PC-9 (cell line): ENCODE measurements at regions not wholly inside any gene's neighbourhood (a gene's known extent, or its start where the extent isn't known, plus 50 kb on each side); places are given as distances from the start of the nearest gene placed in this dataset.

Experiments used
- BruUV-seq: library from RNA; stranded (reverse); fragments of 400-500 nt; replicated peaks from 2 replicates; lab custom pipeline; 2021; lab: Mats Ljungman, UMichigan
- CTCF ChIA-PET: fragments of 300-600 bp; sonication (Branson Sonifier 250); formaldehyde crosslinking; loops from one replicate; lab custom pipeline; 2022; ENCODE audit warnings: antibody characterized with exemption; lab: Charles Lee
- POLR2A ChIA-PET: fragments of 300-600 bp; sonication (Branson Sonifier 250); formaldehyde crosslinking; loops from one replicate; lab custom pipeline; 2022; ENCODE audit warnings: antibody characterized with exemption; ENCODE audit not compliant: unreplicated experiment; lab: Charles Lee
- DNase-seq, 2 experiments: peaks; one replicate each; pipeline versions ENCODE4 v3.0.0 to v3.0.0-alpha.2; 2015 to 2022; ENCODE audit warnings: mixed read lengths in 1 of 2
- H2AFZ ChIP-seq: fragments of 200-600 bp; sonication (generic); 2 replicates; pipeline ENCODE4 v1.8.1; 2017; ENCODE audit warnings: antibody characterized with exemption
- H3F3A ChIP-seq: fragments of 200-600 bp; sonication (generic); 2 replicates; pipeline ENCODE4 v1.8.1; 2017; ENCODE audit warnings: antibody characterized with exemption, mild to moderate bottlenecking, low read depth; ENCODE audit not compliant: insufficient read depth
- H3K27ac ChIP-seq: fragments of 200-600 bp; sonication (generic); 2 replicates; pipeline ENCODE4 v1.6.1; 2016; ENCODE audit warnings: mixed run types
- H3K27me3 ChIP-seq: fragments of 200-600 bp; sonication (generic); 2 replicates; pipeline ENCODE4 v1.6.1; 2016; ENCODE audit warnings: low read depth, mixed run types; ENCODE audit not compliant: insufficient read depth
- H3K36me3 ChIP-seq: fragments of 200-600 bp; sonication (generic); 2 replicates; pipeline ENCODE4 v1.6.1; 2016; ENCODE audit warnings: low read depth, mixed run types
- H3K4me1 ChIP-seq: fragments of 200-600 bp; sonication (generic); replicated peaks from 2 replicates; pipeline ENCODE4 v1.6.1; 2016; ENCODE audit warnings: mixed run types; ENCODE audit not compliant: insufficient read depth
- H3K4me2 ChIP-seq: fragments of 200-600 bp; sonication (generic); 2 replicates; pipeline ENCODE4 v1.6.1; 2017; ENCODE audit warnings: mixed run types
- H3K4me3 ChIP-seq: fragments of 200-600 bp; sonication (generic); 2 replicates; pipeline ENCODE4 v1.6.1; 2016; ENCODE audit warnings: mixed run types
- H3K79me2 ChIP-seq: fragments of 200-600 bp; sonication (generic); 2 replicates; pipeline ENCODE4 v1.6.1; 2017; ENCODE audit warnings: low read depth, mixed run types
- H3K9me2 ChIP-seq: fragments of 200-600 bp; sonication (generic); 2 replicates; pipeline ENCODE4 v1.8.1; 2017; ENCODE audit warnings: mild to moderate bottlenecking; ENCODE audit not compliant: insufficient read depth
- H3K9me3 ChIP-seq: fragments of 200-600 bp; sonication (generic); 2 replicates; pipeline ENCODE4 v1.8.1; 2016; ENCODE audit warnings: low read depth; ENCODE audit not compliant: insufficient read depth
- H4K20me1 ChIP-seq: fragments of 200-600 bp; sonication (generic); 2 replicates; pipeline ENCODE4 v1.8.1; 2017; ENCODE audit not compliant: insufficient read depth
- EZH2 ChIP-seq: fragments of 200-600 bp; sonication (generic); IDR thresholded peaks from 2 replicates; pipeline ENCODE4 v1.8.0; 2017; ENCODE audit warnings: antibody characterized with exemption, low read depth
- intact Hi-C: fragments of 100-400 bp; cut with micrococcal nuclease; formaldehyde crosslinking; loops from one replicate; pipeline ENCODE4 v1.10.0; 2022; ENCODE audit not compliant: unreplicated experiment
- TF ChIP-seq, protein P1 (sequence below): fragments of 200-600 bp; sonication (generic); conservative IDR thresholded peaks from 2 replicates; pipeline ENCODE4 v1.6.1; 2017; ENCODE audit warnings: mixed run types, antibody characterized with exemption, mild to moderate bottlenecking, moderate library complexity

DNA sequence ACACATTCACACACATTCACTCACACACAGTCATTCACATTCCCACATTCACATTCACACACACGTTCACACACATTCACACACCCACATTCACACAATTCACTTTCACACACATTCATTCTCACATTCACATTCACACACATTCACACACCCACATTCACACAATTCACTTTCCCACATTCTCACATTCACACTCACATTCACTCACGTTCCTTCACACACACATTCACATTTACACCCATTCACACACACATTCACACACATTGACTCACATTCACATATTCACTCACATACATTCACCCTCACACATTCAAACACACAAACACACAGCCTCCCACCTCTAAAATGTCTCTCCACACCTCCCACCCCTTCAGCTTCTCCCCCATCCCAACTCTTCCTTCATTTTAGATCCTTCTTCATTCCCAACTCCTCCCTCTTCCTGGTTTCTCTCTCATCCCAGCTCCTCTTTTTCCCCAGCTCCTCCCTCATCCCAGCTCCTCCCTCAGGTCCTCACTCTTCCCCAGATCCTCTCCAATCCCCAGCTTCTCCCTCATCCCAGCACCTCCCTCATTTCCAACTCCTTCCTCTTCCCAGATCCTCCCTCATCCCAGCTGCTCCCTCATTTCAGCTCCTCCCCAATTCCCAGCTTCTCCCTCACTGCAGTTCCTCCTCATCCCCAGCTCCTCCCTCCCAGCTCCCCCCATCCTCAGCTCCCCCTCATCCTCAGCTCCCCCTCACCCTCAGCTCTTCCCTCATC is 111.0 kb downstream of the FAM53A start:
- ChIA-PET POLR2A (interaction anchor here (0.7 kb wide), 1 partner anchor 831 kb away, joined by 7 read pairs; no protein-coding TSS in a partner anchor), CTCF (no interaction called here)
- no peaks in the 10 kb centered on the region for H3K9me3 ChIP-seq
- no peaks in the 10 kb centered on the region for H3K9me2 ChIP-seq
- no peak overlapping the region for H3K4me3 ChIP-seq
- peaks cover 36% of the 10 kb centered on the region for H3K27me3 ChIP-seq
- no peak overlapping the region for H3K27ac ChIP-seq
- no peak overlapping the region for H3K4me2 ChIP-seq
- no peaks in the 10 kb centered on the region for H3K4me1 ChIP-seq
- intact Hi-C loops, result no loop called here
- BruUV-seq, result no TSS peak
- no peaks in the 10 kb centered on the region for H3K79me2 ChIP-seq
- no peak for TF ChIP-seq EZH2
- TF ChIP-seq, protein P1, sequence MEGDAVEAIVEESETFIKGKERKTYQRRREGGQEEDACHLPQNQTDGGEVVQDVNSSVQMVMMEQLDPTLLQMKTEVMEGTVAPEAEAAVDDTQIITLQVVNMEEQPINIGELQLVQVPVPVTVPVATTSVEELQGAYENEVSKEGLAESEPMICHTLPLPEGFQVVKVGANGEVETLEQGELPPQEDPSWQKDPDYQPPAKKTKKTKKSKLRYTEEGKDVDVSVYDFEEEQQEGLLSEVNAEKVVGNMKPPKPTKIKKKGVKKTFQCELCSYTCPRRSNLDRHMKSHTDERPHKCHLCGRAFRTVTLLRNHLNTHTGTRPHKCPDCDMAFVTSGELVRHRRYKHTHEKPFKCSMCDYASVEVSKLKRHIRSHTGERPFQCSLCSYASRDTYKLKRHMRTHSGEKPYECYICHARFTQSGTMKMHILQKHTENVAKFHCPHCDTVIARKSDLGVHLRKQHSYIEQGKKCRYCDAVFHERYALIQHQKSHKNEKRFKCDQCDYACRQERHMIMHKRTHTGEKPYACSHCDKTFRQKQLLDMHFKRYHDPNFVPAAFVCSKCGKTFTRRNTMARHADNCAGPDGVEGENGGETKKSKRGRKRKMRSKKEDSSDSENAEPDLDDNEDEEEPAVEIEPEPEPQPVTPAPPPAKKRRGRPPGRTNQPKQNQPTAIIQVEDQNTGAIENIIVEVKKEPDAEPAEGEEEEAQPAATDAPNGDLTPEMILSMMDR, result no peak
- no peak for DNase-seq
- no peaks in the 10 kb centered on the region for H4K20me1 ChIP-seq
- no peaks in the 10 kb centered on the region for H3K36me3 ChIP-seq
- no peaks in the 10 kb centered on the region for H3F3A ChIP-seq
- H2AFZ ChIP-seq, result no peak overlapping the region

DNA sequence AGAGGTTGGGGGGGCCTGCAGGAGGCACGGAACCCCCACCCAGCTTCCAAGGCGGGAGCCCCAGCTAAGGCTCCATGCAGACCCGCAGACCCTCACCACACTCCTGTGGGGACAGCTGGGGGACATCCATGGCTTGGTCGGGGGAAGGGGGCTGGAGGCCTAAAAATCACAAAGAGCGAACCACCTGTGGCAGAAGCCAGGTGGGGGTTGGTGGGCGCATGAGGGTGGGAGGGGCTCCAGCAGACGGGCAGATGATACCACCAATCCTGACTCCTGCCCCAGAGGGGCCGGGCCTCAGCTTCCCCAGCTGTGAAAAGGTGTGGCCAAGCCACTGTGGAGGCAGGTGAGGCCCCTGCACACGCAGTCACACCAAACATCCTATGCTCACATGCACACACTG is 111.6 kb downstream of the FAM53A start:
- Histone ChIP-seq H2AFZ (no peak overlapping the region), H4K20me1 (no peaks in the 10 kb centered on the region), H3K79me2 (no peaks in the 10 kb centered on the region), H3K27me3 (peaks cover 36% of the 10 kb centered on the region), H3K4me2 (no peak overlapping the region), H3F3A (no peaks in the 10 kb centered on the region), H3K4me3 (no peak overlapping the region), H3K9me3 (no peaks in the 10 kb centered on the region), H3K36me3 (no peaks in the 10 kb centered on the region), H3K9me2 (no peaks in the 10 kb centered on the region), H3K27ac (no peak overlapping the region), H3K4me1 (no peaks in the 10 kb centered on the region)
- TF ChIP-seq, protein P1, result no peak
- no peak for TF ChIP-seq EZH2
- ChIA-PET CTCF (no interaction called here), POLR2A (no interaction called here)
- no peak for DNase-seq
- BruUV-seq, result no TSS peak
- intact Hi-C loops, result no loop called here

DNA sequence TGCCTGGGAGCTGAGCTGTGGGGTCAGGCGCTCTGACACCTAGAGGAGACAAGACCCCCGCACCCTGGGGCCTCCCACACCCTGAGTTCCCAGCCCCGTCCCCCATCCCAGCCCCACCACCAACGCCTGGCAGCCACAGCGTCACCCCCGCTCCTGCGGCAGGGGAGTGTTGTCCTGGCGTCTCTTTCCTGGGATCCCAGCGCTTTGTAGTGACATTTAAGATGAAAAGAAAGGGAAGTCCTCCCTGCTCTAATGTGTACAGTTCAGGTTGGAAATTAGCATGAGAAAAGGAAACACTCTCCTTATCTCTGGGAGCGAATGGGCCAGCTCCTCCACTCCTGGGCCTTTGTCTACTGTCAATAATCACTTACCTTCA is 112.1 kb downstream of the FAM53A start:
- H3K27me3 ChIP-seq, result peaks cover 36% of the 10 kb centered on the region
- H3K27ac ChIP-seq, result no peak overlapping the region
- no peaks in the 10 kb centered on the region for H4K20me1 ChIP-seq
- H3K9me3 ChIP-seq, result no peaks in the 10 kb centered on the region
- no peak overlapping the region for H3K4me2 ChIP-seq
- no peaks in the 10 kb centered on the region for H3K9me2 ChIP-seq
- no peak for DNase-seq
- H3K79me2 ChIP-seq, result no peaks in the 10 kb centered on the region
- no peaks in the 10 kb centered on the region for H3K4me1 ChIP-seq
- ChIA-PET CTCF (no interaction called here), POLR2A (no interaction called here)
- TF ChIP-seq, protein P1, result no peak
- TF ChIP-seq EZH2, result no peak
- H3K36me3 ChIP-seq, result no peaks in the 10 kb centered on the region
- no peak overlapping the region for H3K4me3 ChIP-seq
- no peak overlapping the region for H2AFZ ChIP-seq
- no TSS peak for BruUV-seq
- H3F3A ChIP-seq, result no peaks in the 10 kb centered on the region
- intact Hi-C loops, result no loop called here
